ENCODE measurements at regions not wholly inside any gene's neighbourhood (a gene's known extent, or its start where the extent isn't known, plus 50 kb on each side); places are given as distances from the start of the nearest gene placed in this dataset.

GRCh38 chr4:66429276-66429675 lies 759.0 kb upstream of the EPHA5 start:
- no peak for TF ChIP-seq REST (IDR thresholded peaks at IDR 0.05; ENCODE audit: low read depth)
- no peak for TF ChIP-seq FOXM1 (IDR thresholded peaks at IDR 0.05; ENCODE audit: borderline replicate concordance, low read depth)
- no peak for TF ChIP-seq CEBPB (IDR thresholded peaks at IDR 0.05)
- no peak for TF ChIP-seq TAF1 (IDR thresholded peaks at IDR 0.05; ENCODE audit: low read depth)
- TF ChIP-seq MAX (IDR thresholded peaks at IDR 0.05), result no peak

GRCh38 chr4:66416425-66416824 lies 746.1 kb upstream of the EPHA5 start:
- no peak for TF ChIP-seq REST (IDR thresholded peaks at IDR 0.05; ENCODE audit: low read depth)
- TF ChIP-seq CEBPB (IDR thresholded peaks at IDR 0.05), result no peak
- TF ChIP-seq MAX (IDR thresholded peaks at IDR 0.05), result no peak
- TF ChIP-seq CREB1 (IDR thresholded peaks at IDR 0.05; ENCODE audit: low read depth), result no peak
- no peak for TF ChIP-seq EP300 (IDR thresholded peaks at IDR 0.05; ENCODE audit: borderline replicate concordance)
- TF ChIP-seq FOXM1 (IDR thresholded peaks at IDR 0.05; ENCODE audit: borderline replicate concordance, low read depth), result no peak
- no peak for TF ChIP-seq RAD21 (IDR thresholded peaks at IDR 0.05; ENCODE audit: low read depth)
- TF ChIP-seq ZBTB7A (IDR thresholded peaks at IDR 0.05; ENCODE audit: low read depth), result no peak
- TF ChIP-seq TEAD4 (IDR thresholded peaks at IDR 0.05), result no peak
- no peak for TF ChIP-seq EGR1 (IDR thresholded peaks at IDR 0.05)
- TF ChIP-seq YY1 (IDR thresholded peaks at IDR 0.05; ENCODE audit: low read depth), result no peak
- no peak for TF ChIP-seq TCF12 (IDR thresholded peaks at IDR 0.05; ENCODE audit: low read depth)
- TF ChIP-seq TAF1 (IDR thresholded peaks at IDR 0.05; ENCODE audit: low read depth), result no peak
- TF ChIP-seq USF1 (IDR thresholded peaks at IDR 0.05), result no peak
- no peak for TF ChIP-seq NFIC (IDR thresholded peaks at IDR 0.05)

- no peak for TF ChIP-seq EGR1 (IDR thresholded peaks at IDR 0.05)
- no peak for TF ChIP-seq CREB1 (IDR thresholded peaks at IDR 0.05; ENCODE audit: low read depth)
- no peak for TF ChIP-seq RAD21 (IDR thresholded peaks at IDR 0.05; ENCODE audit: low read depth)
- TF ChIP-seq USF1 (IDR thresholded peaks at IDR 0.05), result no peak
- TF ChIP-seq EP300 (IDR thresholded peaks at IDR 0.05; ENCODE audit: borderline replicate concordance), result no peak
- TF ChIP-seq REST (IDR thresholded peaks at IDR 0.05; ENCODE audit: low read depth), result no peak
- TF ChIP-seq TEAD4 (IDR thresholded peaks at IDR 0.05), result no peak
- no peak for TF ChIP-seq NFIC (IDR thresholded peaks at IDR 0.05)
- TF ChIP-seq TCF12 (IDR thresholded peaks at IDR 0.05; ENCODE audit: low read depth), result no peak
- no peak for TF ChIP-seq TAF1 (IDR thresholded peaks at IDR 0.05; ENCODE audit: low read depth)
- TF ChIP-seq MAX (IDR thresholded peaks at IDR 0.05), result no peak
- TF ChIP-seq ZBTB7A (IDR thresholded peaks at IDR 0.05; ENCODE audit: low read depth), result no peak
- no peak for TF ChIP-seq CEBPB (IDR thresholded peaks at IDR 0.05)
- TF ChIP-seq YY1 (IDR thresholded peaks at IDR 0.05; ENCODE audit: low read depth), result no peak
- no peak for TF ChIP-seq FOXM1 (IDR thresholded peaks at IDR 0.05; ENCODE audit: borderline replicate concordance, low read depth)
Observed at GRCh38 chr4:66404141-66404540, 733.9 kb upstream of the EPHA5 start.

GRCh38 chr4:66376921-66377320 lies 706.6 kb upstream of the EPHA5 start:
- TF ChIP-seq TCF12 (IDR thresholded peaks at IDR 0.05; ENCODE audit: low read depth) (no peak), EP300 (IDR thresholded peaks at IDR 0.05; ENCODE audit: borderline replicate concordance) (no peak), NFIC (IDR thresholded peaks at IDR 0.05) (no peak), FOXM1 (IDR thresholded peaks at IDR 0.05; ENCODE audit: borderline replicate concordance, low read depth) (no peak)

DNA sequence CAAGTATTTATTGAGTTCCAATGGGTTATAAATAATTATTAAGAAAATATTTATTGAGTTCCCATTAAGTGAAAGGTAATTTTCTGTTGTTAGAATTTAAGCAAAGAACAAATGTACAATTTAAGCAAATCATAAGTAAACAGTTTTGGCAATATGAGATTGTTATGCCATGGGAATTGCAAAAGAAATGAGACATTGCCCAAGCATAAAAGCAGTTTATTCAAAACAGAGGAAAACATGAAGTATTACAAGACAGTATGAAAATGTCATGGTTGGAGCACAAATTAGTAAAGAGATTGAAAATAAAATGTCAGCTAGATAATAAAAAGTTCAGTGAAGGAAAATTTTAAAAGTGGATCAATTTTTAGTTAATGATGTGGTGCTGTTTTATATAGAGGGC lies 706.1 kb upstream of the EPHA5 start:
- TF ChIP-seq FOXM1 (IDR thresholded peaks at IDR 0.05; ENCODE audit: borderline replicate concordance, low read depth) (no peak), EGR1 (IDR thresholded peaks at IDR 0.05) (no peak), TAF1 (IDR thresholded peaks at IDR 0.05; ENCODE audit: low read depth) (no peak), EP300 (IDR thresholded peaks at IDR 0.05; ENCODE audit: borderline replicate concordance) (no peak)
